ENCODE measurements at regions not wholly inside any gene's neighbourhood (a gene's known extent, or its start where the extent isn't known, plus 50 kb on each side); places are given as distances from the start of the nearest gene placed in this dataset.

GRCh38 chr9:106590759-106591505 is 272.0 kb upstream of the ZNF462 start:
- H3K27me3 ChIP-seq (ENCODE audit: control insufficient read depth in 2 of 2, insufficient read depth in 2 of 2, low read length in 2 of 2) = no peaks in the 10 kb centered on the region
- H3K9me3 ChIP-seq (ENCODE audit: control insufficient read depth in 2 of 2, low read length in 2 of 2) = no peaks in the 10 kb centered on the region
- no peak overlapping the region for H3K4me3 ChIP-seq (ENCODE audit: low read length in 2 of 2)
- no peak overlapping the region for H3K9ac ChIP-seq (ENCODE audit: low read depth in 1 of 2, low read length in 2 of 2)
- H3K36me3 ChIP-seq (ENCODE audit: control insufficient read depth in 2 of 2, insufficient read depth in 2 of 2, low read length in 2 of 2) = no peaks in the 10 kb centered on the region
- H3K27ac ChIP-seq (ENCODE audit: low read depth in 2 of 2, low read length in 2 of 2) = no peak overlapping the region
- H3K4me1 ChIP-seq (ENCODE audit: control insufficient read depth in 2 of 2, insufficient read depth in 2 of 2, low read length in 2 of 2) = no peaks in the 10 kb centered on the region

DNA sequence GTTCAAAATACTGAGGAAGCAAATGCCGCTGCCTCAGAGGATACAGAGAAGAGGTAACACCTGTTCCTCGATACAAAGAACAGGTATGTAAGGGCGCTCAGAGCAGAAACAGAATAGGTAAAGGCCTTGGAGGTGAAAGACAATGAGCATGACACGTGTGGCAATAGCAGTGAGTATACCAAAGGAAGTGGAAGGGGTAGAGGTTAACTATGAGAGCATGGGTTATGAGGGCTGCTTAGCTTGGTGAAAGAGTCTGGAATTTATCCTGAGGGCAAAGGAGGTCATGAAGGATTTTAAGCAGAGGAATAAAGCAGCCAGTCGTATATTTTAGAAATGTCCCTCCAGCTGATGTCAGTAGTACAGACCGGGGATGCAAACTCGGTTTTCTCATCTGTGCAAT is 269.8 kb upstream of the ZNF462 start:
- Histone ChIP-seq H3K27me3 (ENCODE audit: control insufficient read depth in 2 of 2, insufficient read depth in 2 of 2, low read length in 2 of 2) (no peaks in the 10 kb centered on the region), H3K4me1 (ENCODE audit: control insufficient read depth in 2 of 2, insufficient read depth in 2 of 2, low read length in 2 of 2) (no peaks in the 10 kb centered on the region), H3K27ac (ENCODE audit: low read depth in 2 of 2, low read length in 2 of 2) (no peak overlapping the region), H3K9me3 (ENCODE audit: control insufficient read depth in 2 of 2, low read length in 2 of 2) (no peaks in the 10 kb centered on the region), H3K36me3 (ENCODE audit: control insufficient read depth in 2 of 2, insufficient read depth in 2 of 2, low read length in 2 of 2) (no peaks in the 10 kb centered on the region), H3K4me3 (ENCODE audit: low read length in 2 of 2) (no peak overlapping the region), H3K9ac (ENCODE audit: low read depth in 1 of 2, low read length in 2 of 2) (no peak overlapping the region)

GRCh38 chr9:106596984-106597383 is 266.0 kb upstream of the ZNF462 start:
- Histone ChIP-seq H3K9ac (ENCODE audit: low read depth in 1 of 2, low read length in 2 of 2) (no peak overlapping the region), H3K4me3 (ENCODE audit: low read length in 2 of 2) (no peak overlapping the region), H3K4me1 (ENCODE audit: control insufficient read depth in 2 of 2, insufficient read depth in 2 of 2, low read length in 2 of 2) (no peaks in the 10 kb centered on the region), H3K36me3 (ENCODE audit: control insufficient read depth in 2 of 2, insufficient read depth in 2 of 2, low read length in 2 of 2) (no peaks in the 10 kb centered on the region), H3K27me3 (ENCODE audit: control insufficient read depth in 2 of 2, insufficient read depth in 2 of 2, low read length in 2 of 2) (no peaks in the 10 kb centered on the region), H3K9me3 (ENCODE audit: control insufficient read depth in 2 of 2, low read length in 2 of 2) (no peaks in the 10 kb centered on the region), H3K27ac (ENCODE audit: low read depth in 2 of 2, low read length in 2 of 2) (no peak overlapping the region)

- H3K9ac ChIP-seq (ENCODE audit: low read depth in 1 of 2, low read length in 2 of 2) = no peak overlapping the region
- H3K4me3 ChIP-seq (ENCODE audit: low read length in 2 of 2) = no peak overlapping the region
- no peaks in the 10 kb centered on the region for H3K9me3 ChIP-seq (ENCODE audit: control insufficient read depth in 2 of 2, low read length in 2 of 2)
- H3K27ac ChIP-seq (ENCODE audit: low read depth in 2 of 2, low read length in 2 of 2) = no peak overlapping the region
- no peaks in the 10 kb centered on the region for H3K36me3 ChIP-seq (ENCODE audit: control insufficient read depth in 2 of 2, insufficient read depth in 2 of 2, low read length in 2 of 2)
- no peaks in the 10 kb centered on the region for H3K27me3 ChIP-seq (ENCODE audit: control insufficient read depth in 2 of 2, insufficient read depth in 2 of 2, low read length in 2 of 2)
- H3K4me1 ChIP-seq (ENCODE audit: control insufficient read depth in 2 of 2, insufficient read depth in 2 of 2, low read length in 2 of 2) = no peaks in the 10 kb centered on the region
Observed at GRCh38 chr9:106600955-106601560, 261.9 kb upstream of the ZNF462 start.

- Histone ChIP-seq H3K36me3 (ENCODE audit: control insufficient read depth in 2 of 2, insufficient read depth in 2 of 2, low read length in 2 of 2) (no peaks in the 10 kb centered on the region), H3K27ac (ENCODE audit: low read depth in 2 of 2, low read length in 2 of 2) (no peak overlapping the region), H3K27me3 (ENCODE audit: control insufficient read depth in 2 of 2, insufficient read depth in 2 of 2, low read length in 2 of 2) (no peaks in the 10 kb centered on the region), H3K9ac (ENCODE audit: low read depth in 1 of 2, low read length in 2 of 2) (no peak overlapping the region), H3K4me1 (ENCODE audit: control insufficient read depth in 2 of 2, insufficient read depth in 2 of 2, low read length in 2 of 2) (no peaks in the 10 kb centered on the region), H3K9me3 (ENCODE audit: control insufficient read depth in 2 of 2, low read length in 2 of 2) (no peaks in the 10 kb centered on the region), H3K4me3 (ENCODE audit: low read length in 2 of 2) (no peak overlapping the region)
Observed at GRCh38 chr9:106602344-106602743, 260.6 kb upstream of the ZNF462 start.

DNA sequence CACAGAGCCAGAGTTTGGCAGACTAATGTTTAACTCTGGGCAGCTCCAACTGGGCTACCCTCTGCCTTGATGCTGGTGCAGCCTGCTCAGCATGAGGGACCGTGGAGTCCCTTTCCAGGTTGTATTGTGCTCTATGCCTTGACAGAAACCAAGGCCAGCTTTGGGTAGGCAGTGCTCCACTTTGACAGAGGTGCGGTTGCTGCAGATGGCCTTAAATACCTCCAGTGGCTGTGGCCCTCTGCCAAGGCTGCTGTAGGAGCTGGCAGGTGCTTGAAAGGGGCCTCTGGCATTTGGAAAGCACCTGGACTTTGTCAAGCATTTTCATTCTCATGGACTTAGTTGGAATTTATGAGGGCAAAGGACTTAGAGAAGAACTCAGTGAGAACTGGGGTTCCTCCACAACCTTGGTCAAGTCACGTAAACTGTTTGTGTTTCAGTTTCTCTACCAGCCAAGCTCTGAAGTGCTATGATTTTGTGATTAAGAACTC is 249.7 kb upstream of the ZNF462 start:
- H3K9me3 ChIP-seq (ENCODE audit: control insufficient read depth in 2 of 2, low read length in 2 of 2) = no peaks in the 10 kb centered on the region
- no peaks in the 10 kb centered on the region for H3K36me3 ChIP-seq (ENCODE audit: control insufficient read depth in 2 of 2, insufficient read depth in 2 of 2, low read length in 2 of 2)
- no peak overlapping the region for H3K9ac ChIP-seq (ENCODE audit: low read depth in 1 of 2, low read length in 2 of 2)
- no peaks in the 10 kb centered on the region for H3K4me1 ChIP-seq (ENCODE audit: control insufficient read depth in 2 of 2, insufficient read depth in 2 of 2, low read length in 2 of 2)
- no peak overlapping the region for H3K4me3 ChIP-seq (ENCODE audit: low read length in 2 of 2)
- H3K27ac ChIP-seq (ENCODE audit: low read depth in 2 of 2, low read length in 2 of 2) = no peak overlapping the region
- H3K27me3 ChIP-seq (ENCODE audit: control insufficient read depth in 2 of 2, insufficient read depth in 2 of 2, low read length in 2 of 2) = no peaks in the 10 kb centered on the region

DNA sequence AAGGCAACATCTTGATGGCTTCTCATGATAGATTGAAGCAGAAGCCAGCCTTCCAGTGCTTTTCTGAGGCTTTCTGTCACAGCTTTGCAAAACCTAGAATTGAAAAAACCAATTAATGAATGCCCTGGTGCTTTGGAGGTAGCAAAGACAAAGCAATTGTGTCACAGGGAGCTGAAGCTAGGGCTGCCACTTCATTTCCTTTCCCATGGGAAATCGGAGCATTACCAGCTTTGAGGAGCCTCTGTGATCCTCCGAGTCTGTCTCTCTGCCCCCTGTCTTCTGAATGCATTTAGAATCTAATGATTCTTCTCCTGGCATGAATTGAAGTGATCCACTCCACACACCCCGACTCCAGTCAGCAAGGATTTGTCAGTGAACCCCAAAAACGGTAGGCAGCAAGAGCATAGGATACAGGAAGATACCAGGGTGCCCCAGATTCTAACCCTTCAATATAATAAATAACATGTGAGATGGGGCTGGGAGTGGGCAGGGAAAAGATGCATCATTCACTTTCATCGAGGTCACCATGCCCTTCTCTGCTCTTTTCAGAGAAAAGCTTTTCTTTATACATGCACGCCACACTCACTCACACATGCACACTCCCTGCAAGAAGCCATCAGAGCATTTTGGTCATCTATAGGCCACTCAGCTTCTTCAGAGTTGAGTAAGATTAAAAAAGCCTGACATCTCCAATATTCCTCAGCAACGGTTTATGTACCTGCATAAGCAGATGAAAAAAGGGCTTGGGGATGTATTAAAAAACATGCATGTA is 247.7 kb upstream of the ZNF462 start:
- Histone ChIP-seq H3K27ac (ENCODE audit: low read depth in 2 of 2, low read length in 2 of 2) (no peak overlapping the region), H3K27me3 (ENCODE audit: control insufficient read depth in 2 of 2, insufficient read depth in 2 of 2, low read length in 2 of 2) (no peaks in the 10 kb centered on the region), H3K9ac (ENCODE audit: low read depth in 1 of 2, low read length in 2 of 2) (no peak overlapping the region), H3K4me3 (ENCODE audit: low read length in 2 of 2) (no peak overlapping the region), H3K9me3 (ENCODE audit: control insufficient read depth in 2 of 2, low read length in 2 of 2) (no peaks in the 10 kb centered on the region), H3K36me3 (ENCODE audit: control insufficient read depth in 2 of 2, insufficient read depth in 2 of 2, low read length in 2 of 2) (no peaks in the 10 kb centered on the region), H3K4me1 (ENCODE audit: control insufficient read depth in 2 of 2, insufficient read depth in 2 of 2, low read length in 2 of 2) (no peaks in the 10 kb centered on the region)

GRCh38 chr9:106616026-106616425 is 246.9 kb upstream of the ZNF462 start:
- no peak overlapping the region for H3K4me3 ChIP-seq (ENCODE audit: low read length in 2 of 2)

DNA sequence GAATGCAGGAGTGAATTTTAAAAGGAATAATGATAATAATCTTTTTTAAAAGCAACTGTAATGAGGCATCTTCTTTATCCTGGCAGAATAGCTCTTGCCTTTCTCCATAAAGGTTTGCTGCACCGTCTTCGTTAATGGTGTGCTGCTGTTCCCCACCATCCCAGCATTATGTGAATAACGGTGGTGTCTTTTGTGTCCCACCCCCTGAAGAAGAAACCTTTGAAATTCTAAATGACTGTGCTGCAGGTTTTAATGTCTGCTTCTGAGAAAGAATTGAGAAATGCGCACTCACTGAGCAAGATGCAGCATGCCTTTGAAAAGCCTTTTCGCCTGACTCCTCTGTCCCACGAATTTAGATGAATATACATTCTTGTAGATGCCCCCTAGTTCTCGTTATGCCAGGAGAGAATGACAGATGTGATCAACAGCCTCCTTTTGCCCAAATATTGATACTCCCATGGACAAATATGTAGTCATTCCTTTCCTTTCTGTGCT is 246.1 kb upstream of the ZNF462 start:
- Histone ChIP-seq H3K4me3 (ENCODE audit: low read length in 2 of 2) (no peak overlapping the region), H3K4me1 (ENCODE audit: control insufficient read depth in 2 of 2, insufficient read depth in 2 of 2, low read length in 2 of 2) (no peaks in the 10 kb centered on the region), H3K9ac (ENCODE audit: low read depth in 1 of 2, low read length in 2 of 2) (no peak overlapping the region), H3K36me3 (ENCODE audit: control insufficient read depth in 2 of 2, insufficient read depth in 2 of 2, low read length in 2 of 2) (no peaks in the 10 kb centered on the region), H3K27me3 (ENCODE audit: control insufficient read depth in 2 of 2, insufficient read depth in 2 of 2, low read length in 2 of 2) (no peaks in the 10 kb centered on the region), H3K9me3 (ENCODE audit: control insufficient read depth in 2 of 2, low read length in 2 of 2) (no peaks in the 10 kb centered on the region), H3K27ac (ENCODE audit: low read depth in 2 of 2, low read length in 2 of 2) (no peak overlapping the region)

More at GRCh38 chr9:106616026-106616425, 246.9 kb upstream of the ZNF462 start:
- H3K27me3 ChIP-seq (ENCODE audit: control insufficient read depth in 2 of 2, insufficient read depth in 2 of 2, low read length in 2 of 2) = no peaks in the 10 kb centered on the region
- no peaks in the 10 kb centered on the region for H3K4me1 ChIP-seq (ENCODE audit: control insufficient read depth in 2 of 2, insufficient read depth in 2 of 2, low read length in 2 of 2)
- H3K36me3 ChIP-seq (ENCODE audit: control insufficient read depth in 2 of 2, insufficient read depth in 2 of 2, low read length in 2 of 2) = no peaks in the 10 kb centered on the region
- H3K9ac ChIP-seq (ENCODE audit: low read depth in 1 of 2, low read length in 2 of 2) = no peak overlapping the region
- no peaks in the 10 kb centered on the region for H3K9me3 ChIP-seq (ENCODE audit: control insufficient read depth in 2 of 2, low read length in 2 of 2)
- no peak overlapping the region for H3K27ac ChIP-seq (ENCODE audit: low read depth in 2 of 2, low read length in 2 of 2)

- H3K27ac ChIP-seq (ENCODE audit: low read depth in 2 of 2, low read length in 2 of 2) = no peak overlapping the region
- H3K4me3 ChIP-seq (ENCODE audit: low read length in 2 of 2) = no peak overlapping the region
- H3K9ac ChIP-seq (ENCODE audit: low read depth in 1 of 2, low read length in 2 of 2) = no peak overlapping the region
- no peaks in the 10 kb centered on the region for H3K9me3 ChIP-seq (ENCODE audit: control insufficient read depth in 2 of 2, low read length in 2 of 2)
- H3K27me3 ChIP-seq (ENCODE audit: control insufficient read depth in 2 of 2, insufficient read depth in 2 of 2, low read length in 2 of 2) = no peaks in the 10 kb centered on the region
- no peaks in the 10 kb centered on the region for H3K4me1 ChIP-seq (ENCODE audit: control insufficient read depth in 2 of 2, insufficient read depth in 2 of 2, low read length in 2 of 2)
- H3K36me3 ChIP-seq (ENCODE audit: control insufficient read depth in 2 of 2, insufficient read depth in 2 of 2, low read length in 2 of 2) = no peaks in the 10 kb centered on the region
Observed at GRCh38 chr9:106619211-106619610, 243.8 kb upstream of the ZNF462 start.

All from mucosa of rectum (tissue), 2 donors.